Retinal pigment epithelial cell (primary cell): ENCODE measurements at regions not wholly inside any gene's neighbourhood (a gene's known extent, or its start where the extent isn't known, plus 50 kb on each side); places are given as distances from the start of the nearest gene placed in this dataset.

Experiments used
- DNase-seq: peaks from one replicate; pipeline ENCODE4 v3.0.0-alpha.2; 2010; ENCODE audit warnings: low read depth
- H3K4me3 ChIP-seq: 2 replicates; pipeline ENCODE4 v1.5.1; 2011; ENCODE audit warnings: mild to moderate bottlenecking, low read length, control low read depth, moderate library complexity
- CTCF ChIP-seq: conservative IDR thresholded peaks from 2 replicates; pipeline ENCODE4 v1.5.1; 2011; ENCODE audit warnings: low read depth, low read length, control low read depth, inconsistent platforms

GRCh38 chr3:151974067-151974466, 100.6 kb downstream of the SUCNR1 start:
- TF ChIP-seq CTCF = no peak
- H3K4me3 ChIP-seq = no peak overlapping the region
- peak; percentile 87 for DNase-seq

- TF ChIP-seq CTCF = no peak
- no peak overlapping the region for H3K4me3 ChIP-seq
- DNase-seq = peak; percentile 92
These were observed 103.0 kb downstream of the SUCNR1 start for GRCh38 chr3:151976211-151977050.

DNA sequence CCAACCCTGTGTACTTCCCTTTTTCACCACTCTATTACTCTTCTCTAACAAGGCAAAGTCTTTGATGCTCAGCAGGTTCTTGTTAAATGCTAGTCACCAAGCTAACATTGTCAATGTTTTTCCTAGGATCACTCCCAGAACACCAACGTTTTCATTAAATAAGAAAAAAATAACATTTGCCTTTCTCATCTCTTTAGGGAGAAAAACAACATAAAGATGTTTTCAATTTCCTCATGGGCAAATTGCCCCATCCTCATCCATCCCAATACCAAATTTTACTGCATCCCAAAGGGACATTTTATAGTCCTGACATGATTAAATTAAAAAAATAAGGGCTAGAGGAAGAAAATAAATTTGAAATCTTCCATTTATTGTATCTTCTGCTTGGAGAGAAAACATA, 106.5 kb downstream of the SUCNR1 start:
- TF ChIP-seq CTCF = no peak
- DNase-seq = no peak
- no peak overlapping the region for H3K4me3 ChIP-seq

DNA sequence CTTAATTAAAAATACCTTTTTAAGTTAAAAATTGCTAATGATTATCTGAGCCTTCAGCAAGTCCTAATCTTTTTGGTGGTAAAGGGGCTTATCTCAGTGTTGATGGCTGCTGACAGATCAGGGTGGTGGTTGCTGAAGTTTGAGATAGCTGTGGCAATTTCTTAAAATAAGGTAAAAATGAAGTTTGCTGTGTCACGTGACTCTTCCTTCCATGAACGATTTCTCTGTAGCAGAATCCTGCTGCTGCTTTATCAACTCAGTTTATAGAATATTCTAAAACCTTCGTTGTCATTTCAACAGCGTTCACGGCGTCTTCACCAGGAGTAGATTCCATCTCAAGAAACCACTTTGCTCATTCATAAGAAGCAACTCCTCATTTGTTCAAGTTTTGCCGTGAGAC, 110.1 kb downstream of the SUCNR1 start:
- TF ChIP-seq CTCF = no peak
- no peak overlapping the region for H3K4me3 ChIP-seq
- DNase-seq = no peak

DNA sequence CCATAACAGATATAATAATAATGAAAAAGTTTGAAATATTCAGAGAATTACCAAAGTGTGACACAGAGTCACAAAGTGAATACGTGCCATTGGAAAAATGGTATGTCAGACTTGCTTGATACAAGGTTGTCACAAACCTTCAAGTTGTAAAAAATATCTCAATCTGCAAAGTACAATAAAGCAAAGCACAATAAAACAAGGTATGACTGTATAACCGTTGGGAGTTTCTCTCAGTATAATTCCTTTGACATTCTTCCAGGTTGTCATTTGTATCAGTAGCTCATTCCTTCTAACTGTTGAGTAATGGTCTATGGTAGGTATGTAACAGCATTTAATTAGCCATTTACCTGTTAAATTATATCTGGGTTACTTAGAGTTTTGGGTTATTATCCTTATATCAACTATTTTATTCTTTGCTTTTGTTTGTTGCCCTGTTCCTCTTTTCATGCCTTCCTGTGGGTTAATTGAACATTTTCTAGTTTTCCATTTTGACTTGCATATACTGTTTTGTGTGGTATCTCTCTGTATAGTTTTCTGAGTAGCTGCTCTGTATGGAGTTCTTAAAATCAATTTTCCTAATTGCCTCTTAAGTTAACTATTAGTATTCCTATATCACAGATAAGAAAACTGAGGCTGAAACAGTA, 112.5 kb downstream of the SUCNR1 start:
- H3K4me3 ChIP-seq = no peak overlapping the region
- DNase-seq = no peak
- no peak for TF ChIP-seq CTCF

DNA sequence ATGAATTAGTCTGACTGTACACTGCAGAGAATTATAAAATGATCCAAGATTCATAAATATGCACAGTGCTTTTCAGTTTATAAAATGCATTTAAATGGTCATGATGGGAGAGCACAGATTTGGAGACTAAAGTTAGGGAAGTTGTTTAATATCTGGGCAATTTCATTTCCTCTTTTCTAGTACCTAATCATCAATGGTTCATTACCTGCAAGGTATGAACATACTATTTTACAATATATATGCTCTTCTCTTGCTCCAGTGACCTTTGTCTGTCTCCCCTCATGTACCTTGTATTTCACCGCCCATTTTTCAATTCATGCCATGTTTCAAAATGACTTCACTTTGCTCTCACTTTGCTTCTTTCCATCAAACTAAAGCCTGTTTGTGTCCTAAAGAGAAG, 114.5 kb downstream of the SUCNR1 start:
- no peak for DNase-seq
- H3K4me3 ChIP-seq = no peak overlapping the region
- no peak for TF ChIP-seq CTCF

GRCh38 chr3:151989621-151990020, 116.2 kb downstream of the SUCNR1 start:
- DNase-seq = no peak
- H3K4me3 ChIP-seq = no peak overlapping the region
- TF ChIP-seq CTCF = no peak
